Transverse colon (tissue), 4 donors: ENCODE measurements at regions not wholly inside any gene's neighbourhood (a gene's known extent, or its start where the extent isn't known, plus 50 kb on each side); places are given as distances from the start of the nearest gene placed in this dataset.
"Not testable (repeated sequence)": the region's sequence is repeated elsewhere in the genome, so short reads cannot be mapped to it uniquely, and the experiment has no call there.

ENCODE experiments used
- DNase-seq: peaks from one replicate; pipeline ENCODE4 v3.0.0-alpha.2; 2019
- H3K27ac ChIP-seq, 4 donors: fragments of 200-600 bp; sonication (generic); 2 replicates each; pipeline ENCODE4 v1.5.1; 2016 to 2018; ENCODE audit warnings: inconsistent platforms in 4 of 4
- H3K27me3 ChIP-seq: fragments of 200-600 bp; sonication (generic); 2 replicates; pipeline ENCODE4 v1.5.1; 2017; ENCODE audit warnings: inconsistent platforms
- H3K36me3 ChIP-seq, 4 donors: fragments of 200-600 bp; sonication (generic); 2 replicates each; pipeline ENCODE4 v1.5.1; 2017 to 2019; ENCODE audit warnings: inconsistent platforms in 4 of 4
- H3K4me1 ChIP-seq, 4 donors: fragments of 200-600 bp; sonication (generic); 2 replicates each; pipeline ENCODE4 v1.5.1; 2017 to 2020; ENCODE audit warnings: inconsistent platforms in 4 of 4
- H3K4me3 ChIP-seq, 4 donors: fragments of 200-600 bp; sonication (generic); 1 replicate in 1 of 4; 2 replicates in 3 of 4; pipeline versions ENCODE4 v1.5.1 to v1.6.1; 2017 to 2019; ENCODE audit warnings: inconsistent platforms in 4 of 4
- H3K9me3 ChIP-seq, 2 donors: fragments of 200-600 bp; sonication (generic); 2 replicates each; pipeline ENCODE4 v1.5.1; 2017 to 2019; ENCODE audit warnings: inconsistent platforms in 2 of 2
- EP300 ChIP-seq: sonication (generic); formaldehyde crosslinking; IDR thresholded peaks from one replicate; pipeline ENCODE4 v1.6.1; 2017; ENCODE audit warnings: antibody characterized with exemption, low read depth
- POLR2A ChIP-seq: fragments of 450-650 bp; IDR thresholded peaks from one replicate; pipeline ENCODE4 v1.6.1; 2016; ENCODE audit warnings: antibody characterized with exemption, mild to moderate bottlenecking, moderate library complexity
- POLR2AphosphoS5 ChIP-seq, 3 donors: sonication (generic); formaldehyde crosslinking; IDR thresholded peaks; one replicate each; pipeline ENCODE4 v1.6.1; 2016; ENCODE audit warnings: antibody characterized with exemption in 3 of 3
- WGBS, 2 donors: methylation state at CpG; one replicate each; pipeline ENCODE4 v1.1.5; 2018; ENCODE audit warnings: low coverage in 1 of 2; 5-methylcytosine and 5-hydroxymethylcytosine counted together
- in situ Hi-C, 4 donors: fragments of 200-750 bp; cut with MboI; loops; one replicate each; pipeline versions ENCODE4 v1.15.0 to v1.15.1; 2017; ENCODE audit warnings: low sequenced_read_pairs in 3 of 4, low pct_ligation_motif_present in 1 of 4, low pct_unique_long_range_greater_than_20kb in 1 of 4
- intact Hi-C: fragments of 100-400 bp; cut with DNase I; formaldehyde crosslinking; loops from one replicate; pipeline ENCODE4 v1.15.1; 2023; ENCODE audit warnings: low total_unique reads
- TF ChIP-seq, protein P1 (sequence below), 5 experiments: fragments of 200-600 bp in 3 of 5; fragments of 450-650 bp in 2 of 5; sonication (generic) in 3 of 5; IDR thresholded peaks; 1 replicate in 2 of 5; 2 replicates in 3 of 5; pipeline ENCODE4 v1.5.1; 2016 to 2017; ENCODE audit warnings: antibody characterized with exemption in 5 of 5, inconsistent platforms in 3 of 5, mild to moderate bottlenecking in 2 of 5, moderate library complexity in 1 of 5

GRCh38 chr1:197985351-197985750, 68.2 kb downstream of the LHX9 start:
- in situ Hi-C loops, result no loop called here
- Histone ChIP-seq H3K36me3 (no peaks in the 10 kb centered on the region), H3K4me1 (no peaks in the 10 kb centered on the region), H3K27me3 (no peaks in the 10 kb centered on the region), H3K4me3 (no peak overlapping the region), H3K9me3 (no peaks in the 10 kb centered on the region), H3K27ac (no peak overlapping the region)
- intact Hi-C loops, result no loop called here
- no peak for DNase-seq
- no peak for TF ChIP-seq POLR2A
- WGBS, 2 donors, result 71 to 79% methylated on average over 4 of the region's 4 CpGs

DNA sequence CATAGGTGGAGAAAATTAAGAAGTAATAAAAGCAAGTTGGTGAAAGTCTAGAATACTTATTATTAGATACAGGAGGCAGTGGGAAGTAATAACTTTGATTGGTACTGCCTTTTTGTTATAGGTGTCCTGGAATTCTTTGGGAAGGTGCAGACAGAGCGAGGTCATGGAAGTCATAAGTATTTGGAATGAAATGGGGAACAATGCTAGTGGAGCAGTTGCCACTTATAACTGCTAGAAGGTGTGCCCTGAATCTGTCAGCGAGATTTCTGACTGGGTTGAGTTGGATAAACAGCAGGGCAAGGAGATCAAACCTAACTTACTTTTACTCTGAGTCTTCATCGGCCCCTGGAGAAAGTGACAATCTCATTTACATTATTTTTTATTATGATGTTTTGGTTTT, 69.6 kb downstream of the LHX9 start:
- TF ChIP-seq, protein P1, sequence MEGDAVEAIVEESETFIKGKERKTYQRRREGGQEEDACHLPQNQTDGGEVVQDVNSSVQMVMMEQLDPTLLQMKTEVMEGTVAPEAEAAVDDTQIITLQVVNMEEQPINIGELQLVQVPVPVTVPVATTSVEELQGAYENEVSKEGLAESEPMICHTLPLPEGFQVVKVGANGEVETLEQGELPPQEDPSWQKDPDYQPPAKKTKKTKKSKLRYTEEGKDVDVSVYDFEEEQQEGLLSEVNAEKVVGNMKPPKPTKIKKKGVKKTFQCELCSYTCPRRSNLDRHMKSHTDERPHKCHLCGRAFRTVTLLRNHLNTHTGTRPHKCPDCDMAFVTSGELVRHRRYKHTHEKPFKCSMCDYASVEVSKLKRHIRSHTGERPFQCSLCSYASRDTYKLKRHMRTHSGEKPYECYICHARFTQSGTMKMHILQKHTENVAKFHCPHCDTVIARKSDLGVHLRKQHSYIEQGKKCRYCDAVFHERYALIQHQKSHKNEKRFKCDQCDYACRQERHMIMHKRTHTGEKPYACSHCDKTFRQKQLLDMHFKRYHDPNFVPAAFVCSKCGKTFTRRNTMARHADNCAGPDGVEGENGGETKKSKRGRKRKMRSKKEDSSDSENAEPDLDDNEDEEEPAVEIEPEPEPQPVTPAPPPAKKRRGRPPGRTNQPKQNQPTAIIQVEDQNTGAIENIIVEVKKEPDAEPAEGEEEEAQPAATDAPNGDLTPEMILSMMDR (IDR thresholded peaks at IDR 0.05), result no peak
- no peak for TF ChIP-seq EP300
- TF ChIP-seq POLR2A, result no peak
- TF ChIP-seq POLR2AphosphoS5 (IDR thresholded peaks at IDR 0.05), result no peak
- no peaks in the 10 kb centered on the region for H3K27me3 ChIP-seq
- intact Hi-C loops, result no loop called here
- no peaks in the 10 kb centered on the region for H3K9me3 ChIP-seq
- no peak overlapping the region for H3K4me3 ChIP-seq
- WGBS, 2 donors, result 65 to 90% methylated on average over 3 of the region's 3 CpGs
- DNase-seq, result no peak
- no peak overlapping the region for H3K27ac ChIP-seq
- in situ Hi-C loops, result no loop called here
- no peaks in the 10 kb centered on the region for H3K4me1 ChIP-seq
- H3K36me3 ChIP-seq, result no peaks in the 10 kb centered on the region

GRCh38 chr1:197987294-197987693, 70.1 kb downstream of the LHX9 start:
- DNase-seq, result no peak
- H3K9me3 ChIP-seq, result no peaks in the 10 kb centered on the region
- 73 to 82% methylated on average over 3 of the region's 3 CpGs for WGBS, 2 donors
- H3K27ac ChIP-seq, result no peak overlapping the region
- no peaks in the 10 kb centered on the region for H3K27me3 ChIP-seq
- intact Hi-C loops (no loop called here), in situ Hi-C loops (no loop called here)
- no peaks in the 10 kb centered on the region for H3K4me1 ChIP-seq
- no peak overlapping the region for H3K4me3 ChIP-seq
- no peaks in the 10 kb centered on the region for H3K36me3 ChIP-seq
- TF ChIP-seq EP300 (no peak), POLR2A (no peak), POLR2AphosphoS5 (IDR thresholded peaks at IDR 0.05) (no peak)
- TF ChIP-seq, protein P1 (IDR thresholded peaks at IDR 0.05), result no peak

- H3K27ac ChIP-seq, DNase-seq, intact Hi-C loops, in situ Hi-C loops, H3K36me3 ChIP-seq, H3K4me3 ChIP-seq, H3K9me3 ChIP-seq, H3K4me1 ChIP-seq, H3K27me3 ChIP-seq: not testable (repeated sequence)
- WGBS, 2 donors, result 94 to 100% methylated on average over 5 to 7 of the region's 7 CpGs
Observed at GRCh38 chr1:197988581-197988980, 71.4 kb downstream of the LHX9 start.

DNA sequence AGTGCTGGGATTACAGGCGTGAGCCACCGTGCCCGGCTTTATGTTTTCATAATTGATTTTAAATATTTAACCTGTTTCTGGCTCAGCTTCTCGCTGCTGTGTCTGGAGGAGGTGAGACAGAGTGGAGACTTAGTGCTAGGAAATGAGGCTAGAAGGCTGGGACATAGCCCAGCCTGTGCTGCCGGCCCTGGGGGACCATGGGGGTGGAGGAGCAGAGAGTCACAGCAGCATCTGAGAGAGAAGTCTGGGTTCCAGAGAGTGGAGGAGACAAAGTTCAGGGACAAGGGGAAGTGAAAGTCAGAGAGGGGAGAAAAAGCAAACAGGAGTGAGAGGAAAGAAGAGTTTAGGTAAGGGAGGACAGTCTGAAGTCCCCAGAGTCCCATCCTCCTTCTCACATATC, 71.9 kb downstream of the LHX9 start:
- WGBS, 2 donors, result 84% methylated on average over 5 of the region's 5 CpGs; no CpG with 5 or more reads in 1 of the 2 donors
- TF ChIP-seq EP300, result no peak
- TF ChIP-seq, protein P1 (IDR thresholded peaks at IDR 0.05), result no peak
- TF ChIP-seq POLR2AphosphoS5 (IDR thresholded peaks at IDR 0.05), result no peak
- TF ChIP-seq POLR2A, result no peak
- no peaks in the 10 kb centered on the region for H3K4me1 ChIP-seq
- H3K27me3 ChIP-seq, result no peaks in the 10 kb centered on the region
- H3K27ac ChIP-seq, result no peak overlapping the region
- intact Hi-C loops, result no loop called here
- no peaks in the 10 kb centered on the region for H3K36me3 ChIP-seq
- H3K9me3 ChIP-seq, result no peaks in the 10 kb centered on the region
- in situ Hi-C loops, result no loop called here
- no peak for DNase-seq
- no peak overlapping the region for H3K4me3 ChIP-seq
